ENCODE measurements at regions not wholly inside any gene's neighbourhood (a gene's known extent, or its start where the extent isn't known, plus 50 kb on each side); places are given as distances from the start of the nearest gene placed in this dataset.

GRCh38 chr6:139839506-139840156, 465.2 kb upstream of the CITED2 start:
- TF ChIP-seq CTCF (IDR thresholded peaks at IDR 0.05) (no peak), EZH2 (IDR thresholded peaks at IDR 0.05) (no peak)
